HL-60 (cell line): ENCODE measurements at regions not wholly inside any gene's neighbourhood (a gene's known extent, or its start where the extent isn't known, plus 50 kb on each side); places are given as distances from the start of the nearest gene placed in this dataset.

Experiments used
- CTCF ChIP-seq: IDR thresholded peaks from one replicate; pipeline ENCODE4 v1.5.1; 2011; ENCODE audit warnings: low read length, control low read depth, inconsistent platforms; ENCODE audit not compliant: insufficient read depth
- POLR2AphosphoS5 ChIP-seq: IDR thresholded peaks from 2 replicates; pipeline ENCODE4 v1.6.1; 2012; ENCODE audit warnings: low read depth

GRCh38 chr17:63029541-63029940 lies 63.5 kb downstream of the TANC2 start:
- TF ChIP-seq CTCF (no peak), POLR2AphosphoS5 (no peak)
